Gastrocnemius medialis (tissue), 4 donors: ENCODE measurements at regions not wholly inside any gene's neighbourhood (a gene's known extent, or its start where the extent isn't known, plus 50 kb on each side); places are given as distances from the start of the nearest gene placed in this dataset.
"Not testable (repeated sequence)": the region's sequence is repeated elsewhere in the genome, so short reads cannot be mapped to it uniquely, and the experiment has no call there.

Experiments used
- ATAC-seq, 2 donors: fragments of 150-250 bp; one replicate each; pipeline ENCODE4 v1.9.1; 2016
- DNase-seq, 2 donors: peaks; one replicate each; pipeline ENCODE4 v3.0.0-alpha.2; 2019
- H3K27ac ChIP-seq, 4 donors: fragments of 200-600 bp; sonication (generic); 1 replicate in 1 of 4; 2 replicates in 3 of 4; pipeline ENCODE4 v1.5.1; 2016 to 2018; ENCODE audit warnings: mild to moderate bottlenecking in 2 of 4, moderate library complexity in 1 of 4
- H3K27me3 ChIP-seq, 3 donors: fragments of 200-600 bp; sonication (generic) in 2 of 3; 1 replicate in 1 of 3; 2 replicates in 2 of 3; pipeline versions ENCODE4 v1.5.1 to v1.6.0; 2016 to 2019; ENCODE audit warnings: mild to moderate bottlenecking in 1 of 3, moderate library complexity in 1 of 3
- H3K36me3 ChIP-seq, 2 donors: fragments of 200-600 bp; sonication (generic) in 1 of 2; one replicate each; pipeline ENCODE4 v1.5.1; 2017 to 2018
- H3K4me1 ChIP-seq, 2 donors: fragments of 200-600 bp; sonication (generic) in 1 of 2; one replicate each; pipeline ENCODE4 v1.5.1; 2016 to 2017; ENCODE audit warnings: mild to moderate bottlenecking in 2 of 2
- H3K4me3 ChIP-seq, 4 donors: fragments of 200-600 bp; sonication (generic) in 3 of 4; 1 replicate in 1 of 4; 2 replicates in 3 of 4; pipeline ENCODE4 v1.5.1; 2016 to 2019; ENCODE audit warnings: mild to moderate bottlenecking in 2 of 4
- H3K9me3 ChIP-seq, 3 donors: fragments of 200-600 bp; sonication (generic) in 2 of 3; 1 replicate in 1 of 3; 2 replicates in 2 of 3; pipeline ENCODE4 v1.5.1; 2016 to 2019
- CTCF ChIP-seq, 5 experiments: fragments of 450-650 bp in 3 of 5; fragments of 200-600 bp in 2 of 5; sonication (generic) in 2 of 5; IDR thresholded peaks in 4 of 5; conservative IDR thresholded peaks in 1 of 5; 1 replicate in 4 of 5; 2 replicates in 1 of 5; pipeline ENCODE4 v1.5.1; 2016 to 2019; ENCODE audit warnings: antibody characterized with exemption in 5 of 5, mild to moderate bottlenecking in 3 of 5, moderate library complexity in 3 of 5
- POLR2A ChIP-seq, 2 donors: fragments of 450-650 bp; IDR thresholded peaks; one replicate each; pipeline ENCODE4 v1.6.1; 2017; ENCODE audit warnings: antibody characterized with exemption in 2 of 2, mild to moderate bottlenecking in 2 of 2, moderate library complexity in 2 of 2
- in situ Hi-C, 4 donors: fragments of 200-750 bp; cut with MboI; loops; one replicate each; pipeline versions ENCODE4 v1.15.0 to v1.8.0; 2017; ENCODE audit warnings: low sequenced_read_pairs in 4 of 4
- intact Hi-C: fragments of 100-400 bp; cut with DNase I; formaldehyde crosslinking; loops from one replicate; pipeline ENCODE4 v1.15.1; 2023; ENCODE audit warnings: low total_unique reads

GRCh38 chr10:11685787-11686218, 56.4 kb upstream of the ECHDC3 start:
- DNase-seq (peak in 1 of 2 donors; percentile 33), ATAC-seq (no peak)
- no peak for TF ChIP-seq CTCF (IDR thresholded peaks at IDR 0.05 in 4 of 5, conservative IDR thresholded peaks at IDR 0.05 in 1 of 5)
- TF ChIP-seq POLR2A (IDR thresholded peaks at IDR 0.05), result no peak
- Histone ChIP-seq H3K4me3 (no peak overlapping the region), H3K27me3 (peaks cover 0 to 19% (median 0%) of the 10 kb centered on the region in 3 donors), H3K27ac (no peak overlapping the region), H3K4me1 (peaks cover 7 to 15% of the 10 kb centered on the region in 2 donors), H3K9me3 (no peaks in the 10 kb centered on the region), H3K36me3 (no peaks in the 10 kb centered on the region)
- in situ Hi-C loops (no loop called here), intact Hi-C loops (no loop called here)

- peaks cover 0 to 19% (median 0%) of the 10 kb centered on the region in 3 donors for H3K27me3 ChIP-seq
- intact Hi-C loops (no loop called here), in situ Hi-C loops (no loop called here)
- no peaks in the 10 kb centered on the region for H3K36me3 ChIP-seq
- H3K27ac ChIP-seq, result peak overlapping the region in 3 of 4 donors; percentile 40 to 70 (median 62)
- H3K9me3 ChIP-seq, result no peaks in the 10 kb centered on the region
- DNase-seq (peak in 1 of 2 donors; percentile 35), ATAC-seq (peak; percentile 67 to 84)
- no peak for TF ChIP-seq POLR2A (IDR thresholded peaks at IDR 0.05)
- peak overlapping the region; percentile 20 to 41 (median 31) for H3K4me3 ChIP-seq
- H3K4me1 ChIP-seq, result peaks cover 7 to 15% of the 10 kb centered on the region in 2 donors
Measured at GRCh38 chr10:11684717-11685645, 57.2 kb upstream of the ECHDC3 start.

DNA sequence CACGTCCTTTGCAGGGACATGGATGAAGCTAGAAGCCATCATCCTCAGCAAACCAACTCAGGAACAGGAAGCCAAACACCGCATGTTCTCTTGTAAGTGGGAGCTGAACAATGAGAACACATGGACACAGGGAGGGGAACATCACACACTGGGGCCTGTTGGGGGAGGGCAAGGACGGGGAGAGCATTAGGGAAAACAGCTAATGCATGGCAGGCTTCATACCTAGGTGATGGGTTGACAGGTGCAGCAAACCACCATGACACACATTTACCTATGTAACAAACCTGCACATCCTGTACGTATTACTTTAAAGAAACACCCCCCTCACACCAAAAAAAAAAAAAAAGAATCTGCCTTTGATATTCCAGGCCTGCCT, 57.9 kb upstream of the ECHDC3 start:
- H3K36me3 ChIP-seq, ATAC-seq, DNase-seq, H3K27ac ChIP-seq, H3K9me3 ChIP-seq, intact Hi-C loops, in situ Hi-C loops: not testable (repeated sequence)
- H3K27me3 ChIP-seq, result peaks cover 0 to 16% (median 0%) of the 10 kb centered on the region in 3 donors
- H3K4me1 ChIP-seq, result peaks cover 7 to 15% of the 10 kb centered on the region in 2 donors
- H3K4me3 ChIP-seq, result peak overlapping the region in 1 of 4 donors; percentile 35

DNA sequence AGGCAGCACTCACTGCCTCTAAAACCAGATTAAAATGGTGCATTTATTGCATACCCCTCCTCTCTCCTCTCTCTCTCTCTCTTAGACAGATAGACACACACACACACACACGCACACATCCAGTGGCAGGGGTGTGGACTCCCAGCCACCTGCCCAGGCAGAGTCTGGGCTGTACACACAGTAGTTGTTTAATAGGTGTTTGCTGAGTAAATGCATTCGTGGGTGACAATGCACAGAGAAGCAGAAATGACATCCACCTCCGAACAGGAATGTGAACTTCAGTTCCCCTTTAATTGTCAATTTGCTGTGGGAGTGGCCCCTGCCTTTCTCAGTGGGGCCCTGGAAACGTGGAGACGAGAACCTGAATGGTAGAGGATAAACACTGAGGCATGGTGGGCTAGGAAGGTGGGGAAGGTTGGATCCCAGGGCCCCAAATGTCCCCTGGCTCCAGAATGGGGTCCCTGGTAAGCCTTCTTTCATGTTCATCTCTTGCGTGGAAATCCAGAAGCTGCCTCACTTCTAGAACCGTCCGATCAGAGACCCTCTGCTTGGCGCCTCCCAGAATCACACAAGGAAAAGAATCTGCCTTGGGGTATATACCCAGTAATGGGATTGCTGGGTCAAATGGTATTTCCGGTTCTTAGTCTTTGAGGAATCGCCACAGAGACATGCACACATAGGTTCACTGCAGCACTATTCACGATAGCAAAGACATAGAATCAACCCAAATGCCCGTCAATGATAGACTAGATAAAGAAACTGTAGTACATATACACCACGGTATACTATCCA, 58.5 kb upstream of the ECHDC3 start:
- no peaks in the 10 kb centered on the region for H3K9me3 ChIP-seq
- no peak overlapping the region for H3K4me3 ChIP-seq
- no peak for DNase-seq
- peaks cover 7 to 15% of the 10 kb centered on the region in 2 donors for H3K4me1 ChIP-seq
- intact Hi-C loops, result no loop called here
- ATAC-seq, result no peak
- TF ChIP-seq CTCF (IDR thresholded peaks at IDR 0.05 in 4 of 5, conservative IDR thresholded peaks at IDR 0.05 in 1 of 5) (no peak), POLR2A (IDR thresholded peaks at IDR 0.05) (no peak)
- in situ Hi-C loops, result no loop called here
- peaks cover 0 to 16% (median 0%) of the 10 kb centered on the region in 3 donors for H3K27me3 ChIP-seq
- H3K36me3 ChIP-seq, result no peaks in the 10 kb centered on the region
- no peak overlapping the region for H3K27ac ChIP-seq

- no peak for ATAC-seq
- Histone ChIP-seq H3K4me3 (no peak overlapping the region), H3K9me3 (no peaks in the 10 kb centered on the region), H3K36me3 (no peaks in the 10 kb centered on the region), H3K27ac (no peak overlapping the region), H3K4me1 (peaks cover 7 to 15% of the 10 kb centered on the region in 2 donors), H3K27me3 (peaks cover 0 to 16% (median 0%) of the 10 kb centered on the region in 3 donors)
- intact Hi-C loops (no loop called here), in situ Hi-C loops (no loop called here)
- TF ChIP-seq POLR2A (IDR thresholded peaks at IDR 0.05) (no peak), CTCF (IDR thresholded peaks at IDR 0.05 in 4 of 5, conservative IDR thresholded peaks at IDR 0.05 in 1 of 5) (no peak)
- no peak for DNase-seq
Measured at GRCh38 chr10:11682851-11683250, 59.3 kb upstream of the ECHDC3 start.
